ENCODE measurements at regions not wholly inside any gene's neighbourhood (a gene's known extent, or its start where the extent isn't known, plus 50 kb on each side); places are given as distances from the start of the nearest gene placed in this dataset.

DNA sequence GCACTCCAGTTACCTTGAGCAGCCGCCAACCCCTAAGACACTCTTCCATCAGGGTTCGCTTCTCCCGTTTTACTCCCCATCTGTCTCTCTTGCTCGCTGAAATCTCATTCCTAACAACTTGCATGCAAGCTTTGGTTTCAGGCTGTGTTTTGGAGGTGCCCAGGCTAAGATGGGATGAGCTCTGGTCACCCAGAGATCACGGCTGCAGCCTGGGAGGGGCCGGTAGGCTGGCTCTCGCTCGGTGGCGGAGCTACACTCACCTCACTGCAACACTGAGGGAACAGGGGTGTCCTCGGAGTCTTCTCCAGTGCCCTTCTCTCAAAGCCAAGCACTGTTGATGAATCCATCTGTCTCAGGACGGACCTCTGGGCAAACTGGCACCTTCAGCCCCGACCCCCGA, 197.5 kb downstream of the BARX2 start:
- H3K9me3 Mint-ChIP-seq, result peaks cover 66% of the 10 kb centered on the region
- no peak overlapping the region for H3K4me3 Mint-ChIP-seq
- intact Hi-C loops (cut with micrococcal nuclease), result no loop called here
- no peaks in the 10 kb centered on the region for H3K36me3 Mint-ChIP-seq (ENCODE audit: low read depth)
- H3K4me1 Mint-ChIP-seq (ENCODE audit: low read depth), result no peaks in the 10 kb centered on the region
- no peak overlapping the region for H3K27ac Mint-ChIP-seq
- no peaks in the 10 kb centered on the region for H3K27me3 Mint-ChIP-seq

DNA sequence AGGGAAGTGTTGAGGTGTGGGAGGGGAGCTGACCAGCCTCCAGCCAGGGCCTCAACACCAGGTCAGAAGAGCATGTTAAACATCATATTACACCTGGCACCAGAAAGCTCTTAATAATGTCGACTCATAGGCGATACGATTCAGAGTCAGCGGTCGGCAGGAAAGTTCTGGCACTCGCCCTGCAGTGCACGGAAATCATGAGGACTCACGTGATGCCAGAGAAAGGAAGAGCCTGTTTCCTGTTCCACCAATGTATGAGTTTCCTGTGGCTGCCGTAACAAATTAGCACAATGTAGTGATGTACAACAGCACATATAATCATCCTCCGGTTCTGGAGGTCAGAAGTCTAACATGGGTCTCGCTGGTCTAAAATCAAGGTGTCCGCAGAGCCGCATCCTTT, 198.8 kb downstream of the BARX2 start:
- intact Hi-C loops (cut with micrococcal nuclease), result no loop called here
- H3K4me3 Mint-ChIP-seq, result no peak overlapping the region
- no peak overlapping the region for H3K27ac Mint-ChIP-seq
- H3K36me3 Mint-ChIP-seq (ENCODE audit: low read depth), result no peaks in the 10 kb centered on the region
- no peaks in the 10 kb centered on the region for H3K4me1 Mint-ChIP-seq (ENCODE audit: low read depth)
- no peaks in the 10 kb centered on the region for H3K27me3 Mint-ChIP-seq
- H3K9me3 Mint-ChIP-seq, result peaks cover 55% of the 10 kb centered on the region

- Mint-ChIP-seq H3K4me3 (no peak overlapping the region), H3K4me1 (ENCODE audit: low read depth) (no peaks in the 10 kb centered on the region), H3K27me3 (no peaks in the 10 kb centered on the region), H3K36me3 (ENCODE audit: low read depth) (no peaks in the 10 kb centered on the region), H3K27ac (no peak overlapping the region), H3K9me3 (peaks cover 36% of the 10 kb centered on the region)
- intact Hi-C loops (cut with micrococcal nuclease), result no loop called here
These were observed 201.0 kb downstream of the BARX2 start for GRCh38 chr11:129576652-129577051.

DNA sequence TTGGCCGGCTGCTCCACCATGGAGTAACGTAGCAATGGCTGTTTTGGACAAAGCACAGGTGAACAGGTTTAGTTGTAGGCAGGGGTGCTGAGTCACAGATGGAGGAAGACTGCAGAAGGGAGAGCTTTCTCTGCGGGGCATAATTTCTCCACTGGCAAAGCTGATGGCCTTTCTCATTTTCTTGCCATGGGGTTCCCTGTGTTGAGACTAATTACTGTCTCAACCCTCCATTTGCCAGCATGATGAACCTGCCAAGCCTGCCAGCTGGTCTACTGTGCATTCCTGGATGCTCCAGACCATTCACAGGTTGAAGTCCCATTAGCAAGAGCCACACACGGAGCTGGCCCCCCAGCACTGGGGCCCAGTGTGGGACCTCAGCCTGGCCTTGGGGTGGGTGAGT, 202.4 kb downstream of the BARX2 start:
- no peak overlapping the region for H3K27ac Mint-ChIP-seq
- no peaks in the 10 kb centered on the region for H3K36me3 Mint-ChIP-seq (ENCODE audit: low read depth)
- H3K9me3 Mint-ChIP-seq, result peaks cover 32% of the 10 kb centered on the region
- no peak overlapping the region for H3K4me3 Mint-ChIP-seq
- intact Hi-C loops (cut with micrococcal nuclease), result no loop called here
- H3K27me3 Mint-ChIP-seq, result no peaks in the 10 kb centered on the region
- H3K4me1 Mint-ChIP-seq (ENCODE audit: low read depth), result no peaks in the 10 kb centered on the region

DNA sequence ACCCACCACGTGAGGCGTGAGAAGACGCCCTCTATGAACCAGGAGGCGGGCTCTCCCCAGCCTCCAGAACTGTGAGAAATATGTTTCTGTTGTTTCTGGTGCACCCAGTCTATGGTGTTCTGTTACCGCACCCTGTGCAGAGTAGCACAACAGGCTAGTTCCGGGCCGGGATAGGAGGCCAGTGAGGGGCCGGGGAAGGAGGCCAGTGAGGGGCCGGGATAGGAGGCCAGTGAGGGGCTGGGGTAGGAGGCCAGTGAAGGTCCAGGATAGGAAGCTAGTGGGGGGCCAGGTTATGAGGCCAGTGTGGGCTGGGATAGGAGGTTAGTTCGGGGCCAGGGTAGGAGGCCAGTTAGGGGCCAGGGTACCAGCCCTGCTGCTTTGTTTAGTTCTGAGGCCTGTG, 204.6 kb downstream of the BARX2 start:
- no peak overlapping the region for H3K4me3 Mint-ChIP-seq
- H3K4me1 Mint-ChIP-seq (ENCODE audit: low read depth), result no peaks in the 10 kb centered on the region
- no peaks in the 10 kb centered on the region for H3K36me3 Mint-ChIP-seq (ENCODE audit: low read depth)
- no peak overlapping the region for H3K27ac Mint-ChIP-seq
- no peaks in the 10 kb centered on the region for H3K27me3 Mint-ChIP-seq
- intact Hi-C loops (cut with micrococcal nuclease), result no loop called here
- peaks cover 9% of the 10 kb centered on the region for H3K9me3 Mint-ChIP-seq

DNA sequence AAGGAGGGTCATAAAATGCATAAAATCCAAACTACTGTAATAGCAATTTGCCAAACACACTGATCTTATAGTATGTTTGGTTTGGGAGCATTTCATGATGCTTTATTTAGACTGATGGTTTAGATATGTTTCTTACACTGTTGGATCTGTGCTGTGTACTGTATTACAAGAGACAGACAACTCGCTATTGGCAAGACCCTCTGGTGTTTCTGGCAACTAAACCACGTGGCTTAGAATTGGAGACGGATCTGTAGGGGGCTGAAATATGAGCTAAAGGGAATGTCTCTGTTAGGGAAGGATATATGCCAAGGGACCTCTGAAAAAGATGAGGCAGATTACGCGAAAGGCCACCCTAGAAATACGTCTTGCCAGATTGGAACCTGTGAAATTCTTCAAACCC, 208.7 kb downstream of the BARX2 start:
- Mint-ChIP-seq H3K4me1 (ENCODE audit: low read depth) (no peaks in the 10 kb centered on the region), H3K36me3 (ENCODE audit: low read depth) (no peaks in the 10 kb centered on the region), H3K27me3 (no peaks in the 10 kb centered on the region), H3K27ac (no peak overlapping the region), H3K9me3 (no peaks in the 10 kb centered on the region), H3K4me3 (no peak overlapping the region)
- intact Hi-C loops (cut with micrococcal nuclease), result no loop called here

DNA sequence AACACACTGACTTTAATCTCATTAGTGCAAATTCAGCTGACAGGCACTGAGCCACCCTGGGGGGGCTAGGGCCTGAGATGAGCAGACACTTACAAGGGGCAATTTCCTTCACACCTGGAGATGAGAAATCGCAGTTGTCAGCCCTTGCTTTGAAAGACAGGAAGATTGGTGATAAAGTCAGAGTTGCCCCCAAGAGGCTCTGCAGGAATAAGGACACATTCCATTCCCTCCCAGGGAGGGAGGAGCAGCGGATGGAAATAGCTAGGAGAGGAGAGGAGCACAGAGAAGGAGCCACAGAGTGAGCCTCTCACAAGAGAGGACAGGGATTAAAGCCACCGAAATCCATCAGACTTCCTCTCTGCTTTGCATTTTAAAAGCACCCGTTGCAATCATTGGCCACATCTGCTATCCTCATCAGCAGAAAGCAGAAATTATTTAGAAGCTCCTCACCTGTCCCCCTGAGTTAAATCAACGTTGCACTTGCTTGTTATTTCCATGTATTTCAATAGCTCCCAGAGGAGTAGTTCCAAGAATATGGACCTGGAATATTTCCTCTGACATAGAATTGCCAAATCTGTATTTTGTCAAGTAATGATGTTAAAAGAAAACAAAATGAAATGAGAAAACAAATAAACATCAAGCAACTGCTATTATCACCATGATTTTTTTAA, 213.7 kb downstream of the BARX2 start:
- Mint-ChIP-seq H3K9me3 (no peaks in the 10 kb centered on the region), H3K27ac (no peak overlapping the region), H3K4me3 (no peak overlapping the region), H3K27me3 (no peaks in the 10 kb centered on the region), H3K4me1 (ENCODE audit: low read depth) (no peaks in the 10 kb centered on the region), H3K36me3 (ENCODE audit: low read depth) (no peaks in the 10 kb centered on the region)
- intact Hi-C loops (cut with micrococcal nuclease), result no loop called here

DNA sequence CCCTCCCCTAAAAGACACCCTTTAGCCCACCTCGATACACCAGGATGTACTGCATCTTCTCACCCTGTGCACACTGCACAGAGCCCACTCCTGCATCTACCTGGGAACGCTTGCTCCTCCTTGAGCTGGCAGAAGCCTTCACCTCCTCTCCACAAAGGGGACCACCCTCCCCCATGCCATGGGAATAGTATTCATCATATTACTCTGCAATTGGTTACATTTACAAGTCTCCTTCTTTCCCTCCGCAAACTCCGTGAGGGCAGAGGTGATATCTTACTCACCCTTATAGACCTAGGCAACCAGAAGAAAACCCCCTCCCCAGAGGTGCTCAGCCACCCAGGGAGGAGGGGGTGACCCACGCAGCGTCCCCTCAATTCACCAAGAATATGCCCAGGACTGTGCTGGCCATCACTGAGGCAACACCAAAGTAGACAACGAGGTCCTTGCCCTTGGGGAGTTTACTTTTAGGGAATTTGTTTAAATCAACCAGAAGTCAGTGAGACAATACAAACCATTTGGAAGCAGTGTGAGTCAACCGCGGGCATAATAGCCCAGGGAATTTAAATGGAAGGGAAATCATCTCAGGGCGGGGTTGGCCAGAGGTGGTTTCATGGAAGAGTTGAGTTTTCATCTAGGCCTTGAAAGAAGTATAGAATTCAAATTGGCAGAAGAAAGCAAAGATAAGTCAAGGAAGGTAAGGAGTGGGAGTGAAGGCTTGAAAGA, 214.5 kb downstream of the BARX2 start:
- H3K4me3 Mint-ChIP-seq, result no peak overlapping the region
- H3K36me3 Mint-ChIP-seq (ENCODE audit: low read depth), result no peaks in the 10 kb centered on the region
- intact Hi-C loops (cut with micrococcal nuclease), result no loop called here
- H3K27me3 Mint-ChIP-seq, result no peaks in the 10 kb centered on the region
- H3K9me3 Mint-ChIP-seq, result no peaks in the 10 kb centered on the region
- H3K27ac Mint-ChIP-seq, result no peak overlapping the region
- H3K4me1 Mint-ChIP-seq (ENCODE audit: low read depth), result no peaks in the 10 kb centered on the region

DNA sequence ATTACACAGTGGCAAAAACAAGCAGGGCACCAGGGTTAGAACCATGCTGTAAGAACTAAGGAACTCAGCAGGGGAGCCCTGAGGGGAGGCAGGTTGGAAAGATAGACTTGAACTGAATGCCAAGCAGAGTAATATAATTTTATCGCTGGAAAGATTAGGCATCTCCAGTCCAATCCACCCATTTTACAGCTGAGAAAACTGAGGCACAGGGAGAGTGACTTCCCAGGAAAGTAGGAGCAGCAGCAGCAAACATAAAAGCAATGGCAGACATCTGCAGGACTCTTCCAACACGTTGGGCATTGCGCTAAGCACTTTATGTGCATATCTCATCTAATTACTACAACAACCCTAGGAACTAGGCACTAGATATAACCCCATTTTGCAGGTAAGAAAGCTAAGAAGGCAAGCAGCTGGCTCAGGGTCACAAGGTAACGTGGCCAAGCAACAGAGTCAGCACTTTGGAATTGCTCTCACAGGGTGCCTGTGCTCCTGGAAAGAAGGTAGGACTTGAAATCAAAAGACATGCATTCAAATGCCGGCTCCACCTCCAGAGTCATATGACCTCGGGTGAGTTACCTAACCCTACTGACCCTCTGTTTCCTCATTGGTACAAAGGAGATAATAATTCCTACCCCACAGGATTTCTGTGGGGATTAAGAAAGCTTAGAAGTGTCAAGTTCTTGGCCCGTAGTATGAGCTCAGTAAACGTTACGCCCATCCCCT, 215.3 kb downstream of the BARX2 start:
- Mint-ChIP-seq H3K4me1 (ENCODE audit: low read depth) (no peaks in the 10 kb centered on the region), H3K27me3 (no peaks in the 10 kb centered on the region), H3K27ac (no peak overlapping the region), H3K9me3 (no peaks in the 10 kb centered on the region), H3K4me3 (no peak overlapping the region), H3K36me3 (ENCODE audit: low read depth) (no peaks in the 10 kb centered on the region)
- intact Hi-C loops (cut with micrococcal nuclease), result no loop called here

DNA sequence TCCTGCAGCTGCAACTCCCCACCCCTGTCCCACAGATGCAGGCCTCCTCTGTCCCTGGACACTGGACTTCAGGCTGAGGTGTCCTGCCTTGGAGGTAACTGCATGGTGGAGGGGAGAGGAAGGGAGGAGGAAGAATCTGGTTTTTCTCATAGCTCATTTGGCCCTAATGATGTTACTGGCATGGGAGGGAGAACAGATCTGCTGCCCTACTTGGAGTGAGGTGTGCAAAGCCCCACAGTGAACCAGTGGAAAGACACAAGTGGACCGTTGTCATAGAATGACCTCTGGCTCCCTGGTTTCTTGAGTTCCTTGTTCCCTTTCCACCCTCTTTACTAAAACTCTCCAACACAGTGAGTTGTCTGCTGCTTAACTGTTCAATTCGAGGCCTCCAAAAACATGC, 215.9 kb downstream of the BARX2 start:
- intact Hi-C loops (cut with micrococcal nuclease), result no loop called here
- H3K27me3 Mint-ChIP-seq, result no peaks in the 10 kb centered on the region
- no peak overlapping the region for H3K4me3 Mint-ChIP-seq
- no peak overlapping the region for H3K27ac Mint-ChIP-seq
- no peaks in the 10 kb centered on the region for H3K36me3 Mint-ChIP-seq (ENCODE audit: low read depth)
- no peaks in the 10 kb centered on the region for H3K9me3 Mint-ChIP-seq
- no peaks in the 10 kb centered on the region for H3K4me1 Mint-ChIP-seq (ENCODE audit: low read depth)

DNA sequence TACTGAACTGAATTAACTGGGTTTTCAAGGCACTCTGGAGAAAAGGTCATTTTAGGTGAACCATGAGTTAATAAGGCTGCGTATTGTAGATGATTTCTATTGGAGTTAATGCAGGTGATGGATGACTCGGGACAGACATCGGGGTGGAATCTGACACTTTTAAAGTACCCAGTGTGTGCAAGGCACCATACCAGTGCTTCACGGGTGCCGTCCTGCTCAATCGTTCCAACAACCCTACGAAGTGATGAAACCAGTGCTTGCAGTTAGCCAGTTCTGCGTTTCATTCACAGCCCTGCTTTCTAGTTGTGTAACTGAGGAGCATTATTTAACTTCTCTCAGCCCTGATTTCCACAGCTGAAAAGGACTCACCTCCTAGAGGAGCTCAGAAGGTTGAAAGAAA, 216.5 kb downstream of the BARX2 start:
- no peaks in the 10 kb centered on the region for H3K36me3 Mint-ChIP-seq (ENCODE audit: low read depth)
- H3K4me3 Mint-ChIP-seq, result no peak overlapping the region

GRCh38 chr11:129593098-129593497, 217.4 kb downstream of the BARX2 start:
- Mint-ChIP-seq H3K27ac (no peak overlapping the region), H3K4me3 (no peak overlapping the region), H3K4me1 (ENCODE audit: low read depth) (no peaks in the 10 kb centered on the region), H3K27me3 (no peaks in the 10 kb centered on the region), H3K9me3 (no peaks in the 10 kb centered on the region), H3K36me3 (ENCODE audit: low read depth) (no peaks in the 10 kb centered on the region)
- intact Hi-C loops (cut with micrococcal nuclease), result no loop called here

More for the DNA sequence above, 216.5 kb downstream of the BARX2 start:
- Mint-ChIP-seq H3K27me3 (no peaks in the 10 kb centered on the region), H3K4me1 (ENCODE audit: low read depth) (no peaks in the 10 kb centered on the region), H3K9me3 (no peaks in the 10 kb centered on the region), H3K27ac (no peak overlapping the region)
- intact Hi-C loops (cut with micrococcal nuclease), result no loop called here

- intact Hi-C loops (cut with micrococcal nuclease), result no loop called here
- H3K4me1 Mint-ChIP-seq (ENCODE audit: low read depth), result no peaks in the 10 kb centered on the region
- H3K27me3 Mint-ChIP-seq, result no peaks in the 10 kb centered on the region
- H3K36me3 Mint-ChIP-seq (ENCODE audit: low read depth), result no peaks in the 10 kb centered on the region
- no peak overlapping the region for H3K4me3 Mint-ChIP-seq
- H3K27ac Mint-ChIP-seq, result no peak overlapping the region
- H3K9me3 Mint-ChIP-seq, result no peaks in the 10 kb centered on the region
These were observed 219.7 kb downstream of the BARX2 start for GRCh38 chr11:129595038-129595962.

GRCh38 chr11:129596351-129596750, 219.3 kb upstream of the TMEM45B start:
- no peaks in the 10 kb centered on the region for H3K9me3 Mint-ChIP-seq
- no peaks in the 10 kb centered on the region for H3K4me1 Mint-ChIP-seq (ENCODE audit: low read depth)
- H3K27ac Mint-ChIP-seq, result no peak overlapping the region
- H3K27me3 Mint-ChIP-seq, result no peaks in the 10 kb centered on the region
- H3K4me3 Mint-ChIP-seq, result no peak overlapping the region
- intact Hi-C loops (cut with micrococcal nuclease), result no loop called here
- no peaks in the 10 kb centered on the region for H3K36me3 Mint-ChIP-seq (ENCODE audit: low read depth)

All from dendritic cell treated with granulocyte-macrophage colony-stimulating factor and Interleukin-4, amounts not matched to agents 40 ng/mL and 50 ng/mL, for 4 days (primary cell).